ENCODE measurements at regions not wholly inside any gene's neighbourhood (a gene's known extent, or its start where the extent isn't known, plus 50 kb on each side); places are given as distances from the start of the nearest gene placed in this dataset.

- TF ChIP-seq GATA2 (IDR thresholded peaks at IDR 0.05; ENCODE audit: low read depth, low read length) (no peak), GATA3 (IDR thresholded peaks at IDR 0.05; ENCODE audit: low read depth, low read length) (no peak)
Measured at GRCh38 chr13:65112531-65112941, 2117.6 kb downstream of the PCDH9 start.

DNA sequence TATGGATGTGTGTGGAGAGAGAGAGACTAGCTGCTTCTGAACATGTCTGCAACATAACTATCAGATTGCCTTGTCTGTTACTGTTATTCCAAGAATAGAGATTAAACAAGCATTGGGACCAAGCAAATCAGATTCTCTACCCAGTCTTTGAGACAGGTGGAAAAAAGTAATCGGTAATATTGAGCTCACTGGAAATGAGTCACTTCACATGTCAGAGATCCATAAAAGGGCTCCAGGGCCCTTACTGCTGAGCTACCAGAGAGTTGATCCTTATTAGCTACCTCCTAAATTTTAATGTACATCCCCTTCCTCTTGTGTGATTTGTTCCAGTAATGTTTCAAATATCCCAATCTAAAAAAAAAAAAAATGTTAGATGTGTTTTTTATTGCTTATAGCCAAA is 2118.0 kb downstream of the PCDH9 start:
- no peak for TF ChIP-seq GATA2 (IDR thresholded peaks at IDR 0.05; ENCODE audit: low read depth, low read length)
- no peak for TF ChIP-seq GATA3 (IDR thresholded peaks at IDR 0.05; ENCODE audit: low read depth, low read length)

- TF ChIP-seq GATA2 (IDR thresholded peaks at IDR 0.05; ENCODE audit: low read depth, low read length) (no peak), GATA3 (IDR thresholded peaks at IDR 0.05; ENCODE audit: low read depth, low read length) (no peak)
Measured at GRCh38 chr13:65111223-65111622, 2118.9 kb downstream of the PCDH9 start.

DNA sequence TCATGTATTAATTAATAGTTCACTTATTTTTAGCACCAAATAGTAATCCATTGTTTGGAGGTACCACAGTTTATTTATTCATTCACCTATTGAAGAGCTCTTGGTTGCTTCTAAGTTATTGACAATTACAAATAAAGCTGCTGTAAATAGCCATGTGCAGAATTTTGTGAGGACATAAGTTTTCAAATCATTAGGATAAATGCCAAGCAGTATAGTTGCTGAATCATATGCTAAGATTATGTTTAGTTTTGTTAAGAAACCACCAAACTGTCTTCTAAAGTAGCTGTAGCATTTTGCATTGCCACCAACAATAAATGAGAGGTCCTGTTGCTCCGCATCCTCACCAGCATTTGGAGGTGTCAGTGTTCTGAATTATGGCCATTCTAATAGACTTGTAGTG is 2126.8 kb downstream of the PCDH9 start:
- no peak for TF ChIP-seq GATA3 (IDR thresholded peaks at IDR 0.05; ENCODE audit: low read depth, low read length)
- TF ChIP-seq GATA2 (IDR thresholded peaks at IDR 0.05; ENCODE audit: low read depth, low read length) = no peak

GRCh38 chr13:65095161-65096082 is 2134.7 kb downstream of the PCDH9 start:
- TF ChIP-seq GATA3 (IDR thresholded peaks at IDR 0.05; ENCODE audit: low read depth, low read length) (peak; percentile 90), GATA2 (IDR thresholded peaks at IDR 0.05; ENCODE audit: low read depth, low read length) (peak; percentile 94)

DNA sequence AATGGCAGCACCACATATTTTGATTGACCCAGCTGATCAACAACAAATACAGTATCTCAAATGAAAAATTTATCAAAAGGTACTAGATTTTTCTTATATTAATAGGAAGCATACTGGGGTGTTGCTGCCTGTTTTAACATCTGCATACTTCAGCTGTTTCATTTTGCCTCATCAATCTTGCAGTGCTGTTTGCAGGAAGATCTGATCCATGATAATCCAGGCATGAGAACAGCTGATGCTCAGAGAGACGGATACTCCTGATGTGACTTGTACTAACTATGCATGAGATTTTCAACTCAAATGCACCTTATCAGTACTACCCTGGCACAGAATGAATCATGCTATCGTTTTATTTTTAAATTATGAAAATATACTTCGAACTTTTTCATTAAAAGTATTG is 2136.8 kb downstream of the PCDH9 start:
- peak; percentile 93 for TF ChIP-seq GATA2 (IDR thresholded peaks at IDR 0.05; ENCODE audit: low read depth, low read length)
- peak; percentile 87 for TF ChIP-seq GATA3 (IDR thresholded peaks at IDR 0.05; ENCODE audit: low read depth, low read length)

DNA sequence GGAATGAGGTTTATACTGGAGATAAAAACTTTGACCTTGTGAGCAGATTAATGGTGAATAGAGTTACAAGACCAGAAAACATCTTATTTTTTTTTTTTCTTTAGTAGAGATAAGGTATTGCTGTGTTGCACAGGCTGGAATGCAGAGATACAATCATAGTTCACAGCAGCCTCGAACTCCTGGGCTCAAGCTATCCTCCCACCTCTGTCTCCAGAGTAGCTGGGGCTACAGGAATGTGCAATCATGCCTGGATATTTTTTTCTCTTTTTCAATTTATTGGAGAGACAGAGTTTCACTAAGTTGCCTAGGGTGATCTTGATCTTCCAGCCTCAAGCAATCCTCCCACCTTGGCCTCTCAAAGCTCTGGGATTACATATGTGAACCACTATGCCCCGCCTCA is 2139.1 kb downstream of the PCDH9 start:
- TF ChIP-seq GATA3 (IDR thresholded peaks at IDR 0.05; ENCODE audit: low read depth, low read length) (no peak), GATA2 (IDR thresholded peaks at IDR 0.05; ENCODE audit: low read depth, low read length) (no peak)

GRCh38 chr13:65090186-65090585 is 2139.9 kb downstream of the PCDH9 start:
- TF ChIP-seq GATA2 (IDR thresholded peaks at IDR 0.05; ENCODE audit: low read depth, low read length) (no peak), GATA3 (IDR thresholded peaks at IDR 0.05; ENCODE audit: low read depth, low read length) (no peak)

- TF ChIP-seq GATA3 (IDR thresholded peaks at IDR 0.05; ENCODE audit: low read depth, low read length) = no peak
- no peak for TF ChIP-seq GATA2 (IDR thresholded peaks at IDR 0.05; ENCODE audit: low read depth, low read length)
Measured at GRCh38 chr13:65088906-65089305, 2141.2 kb downstream of the PCDH9 start.

GRCh38 chr13:65085977-65086376 is 2144.2 kb downstream of the PCDH9 start:
- TF ChIP-seq GATA3 (IDR thresholded peaks at IDR 0.05; ENCODE audit: low read depth, low read length) (no peak), GATA2 (IDR thresholded peaks at IDR 0.05; ENCODE audit: low read depth, low read length) (no peak)

GRCh38 chr13:65074248-65074647 is 2155.9 kb downstream of the PCDH9 start:
- TF ChIP-seq GATA2 (IDR thresholded peaks at IDR 0.05; ENCODE audit: low read depth, low read length) (no peak), GATA3 (IDR thresholded peaks at IDR 0.05; ENCODE audit: low read depth, low read length) (no peak)

DNA sequence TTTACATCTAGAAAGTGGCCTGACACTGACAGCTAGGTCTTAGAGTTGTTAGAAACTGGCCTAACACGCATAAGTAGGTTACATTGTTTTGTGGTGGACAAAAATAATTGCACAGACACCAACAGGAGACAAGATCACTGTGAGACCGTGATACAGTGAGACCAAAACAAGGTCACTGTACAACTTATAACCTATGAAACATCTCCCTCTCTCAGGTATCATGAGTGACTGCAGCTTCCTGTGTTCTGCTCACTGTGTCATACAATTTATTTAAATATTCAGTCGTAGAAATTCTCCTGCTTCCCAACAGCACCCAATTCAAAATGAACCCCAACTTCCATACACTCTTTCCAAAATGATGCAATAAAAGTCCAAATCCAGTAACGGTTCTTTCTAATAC is 2165.2 kb downstream of the PCDH9 start:
- TF ChIP-seq GATA2 (IDR thresholded peaks at IDR 0.05; ENCODE audit: low read depth, low read length) (no peak), GATA3 (IDR thresholded peaks at IDR 0.05; ENCODE audit: low read depth, low read length) (no peak)

DNA sequence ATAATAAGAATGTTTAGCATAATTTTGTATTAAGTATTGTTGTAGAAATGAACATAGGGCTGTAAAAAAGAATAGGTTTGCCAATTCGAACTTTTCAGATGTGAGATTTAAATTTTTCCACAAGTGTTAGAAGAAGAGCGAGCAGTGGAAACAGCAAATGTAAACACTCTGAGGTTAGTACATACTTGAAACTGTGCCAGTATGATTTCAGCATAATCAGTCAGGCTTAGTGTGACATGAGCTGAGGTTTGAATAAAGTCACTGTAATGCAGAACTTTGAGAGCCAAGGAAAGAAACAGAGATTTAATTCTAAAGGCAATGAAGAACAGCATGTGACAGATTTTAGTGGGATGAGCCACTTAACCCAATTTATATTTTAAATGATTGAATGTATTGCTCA is 2166.4 kb downstream of the PCDH9 start:
- TF ChIP-seq GATA3 (IDR thresholded peaks at IDR 0.05; ENCODE audit: low read depth, low read length) = no peak

DNA sequence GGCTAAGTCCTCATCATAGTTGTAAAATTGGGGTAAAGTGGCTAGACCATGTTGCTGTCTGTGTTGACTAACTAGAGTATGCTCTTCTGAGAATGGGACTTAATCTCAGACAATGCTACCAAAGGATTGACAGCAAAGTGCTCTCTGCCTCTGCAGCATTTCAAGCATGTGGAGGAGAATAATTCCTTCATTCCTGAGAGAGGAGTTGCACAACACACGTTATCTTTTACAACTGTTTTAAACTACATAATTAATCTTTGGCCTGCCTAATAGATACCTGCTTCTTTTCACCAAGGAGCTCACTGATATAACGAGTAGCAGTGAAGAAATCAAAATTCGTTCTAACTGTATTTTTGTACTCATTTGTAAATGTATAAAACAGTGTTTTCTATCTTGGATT is 2172.2 kb downstream of the PCDH9 start:
- TF ChIP-seq GATA3 (IDR thresholded peaks at IDR 0.05; ENCODE audit: low read depth, low read length) (no peak), GATA2 (IDR thresholded peaks at IDR 0.05; ENCODE audit: low read depth, low read length) (no peak)

DNA sequence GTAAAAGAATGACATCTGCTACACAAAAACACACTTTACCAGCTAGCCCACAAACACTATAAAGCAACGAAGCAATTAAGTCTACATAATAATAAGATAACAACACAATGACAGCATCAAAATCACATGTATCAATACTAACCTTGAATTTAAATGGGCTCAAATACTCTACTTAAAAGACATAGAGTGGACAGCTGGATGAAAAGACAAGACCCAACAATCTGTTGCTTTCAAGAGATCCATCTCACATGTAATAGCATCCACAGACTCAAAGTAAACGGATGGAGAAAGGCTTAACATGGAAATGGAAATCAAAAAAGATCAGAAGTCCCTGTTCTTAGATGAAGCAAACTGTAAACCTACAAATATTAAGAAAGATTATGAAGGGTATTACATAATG is 2175.9 kb downstream of the PCDH9 start:
- TF ChIP-seq GATA2 (IDR thresholded peaks at IDR 0.05; ENCODE audit: low read depth, low read length) = no peak
- TF ChIP-seq GATA3 (IDR thresholded peaks at IDR 0.05; ENCODE audit: low read depth, low read length) = no peak
